Fibroblast of lung (primary cell): ENCODE measurements at regions not wholly inside any gene's neighbourhood (a gene's known extent, or its start where the extent isn't known, plus 50 kb on each side); places are given as distances from the start of the nearest gene placed in this dataset.

Experiments used
- DNase-seq, 2 donors: peaks; one replicate each; pipeline versions ENCODE4 v3.0.0 to v3.0.0-alpha.2; 2010; ENCODE audit warnings: low read depth in 2 of 2
- H2AFZ ChIP-seq: 2 replicates; pipeline ENCODE4 v1.5.1; 2012; ENCODE audit warnings: low read length, control low read depth, inconsistent platforms
- H3K27ac ChIP-seq: 2 replicates; pipeline ENCODE4 v1.5.1; 2011; ENCODE audit warnings: low read length, control low read depth; ENCODE audit not compliant: insufficient read depth
- H3K27me3 ChIP-seq: 2 replicates; pipeline ENCODE4 v1.5.1; 2011; ENCODE audit warnings: mild to moderate bottlenecking, low read length; ENCODE audit not compliant: control insufficient read depth, insufficient read depth
- H3K36me3 ChIP-seq: 2 replicates; pipeline ENCODE4 v1.5.1; 2011; ENCODE audit warnings: low read length; ENCODE audit not compliant: control insufficient read depth, insufficient read depth
- H3K4me1 ChIP-seq: 2 replicates; pipeline ENCODE4 v1.5.1; 2011; ENCODE audit warnings: low read length; ENCODE audit not compliant: control insufficient read depth, insufficient read depth; ENCODE audit errors: extremely low read depth
- H3K4me2 ChIP-seq: 2 replicates; pipeline ENCODE4 v1.5.1; 2011; ENCODE audit warnings: low read length, control low read depth; ENCODE audit not compliant: insufficient read depth; ENCODE audit errors: extremely low read depth
- H3K4me3 ChIP-seq, 4 experiments: fragments of 200-600 bp in 1 of 4; sonication (generic) in 1 of 4; replicated peaks in 1 of 4; 2 replicates each; pipeline ENCODE4 v1.5.1; 2011 to 2016; ENCODE audit warnings: low read length in 4 of 4, low read depth in 3 of 4, mild to moderate bottlenecking in 3 of 4, control low read depth in 2 of 4, inconsistent platforms in 1 of 4, mixed read lengths in 1 of 4; ENCODE audit not compliant: insufficient read depth in 1 of 4; ENCODE audit errors: control extremely low read depth in 1 of 4
- H3K79me2 ChIP-seq: 2 replicates; pipeline ENCODE4 v1.5.1; 2012; ENCODE audit warnings: mild to moderate bottlenecking, low read length, inconsistent platforms; ENCODE audit not compliant: control insufficient read depth, insufficient read depth
- H3K9ac ChIP-seq: 2 replicates; pipeline ENCODE4 v1.5.1; 2011; ENCODE audit warnings: mild to moderate bottlenecking, low read length, control low read depth; ENCODE audit not compliant: insufficient read depth
- H3K9me3 ChIP-seq: 2 replicates; pipeline ENCODE4 v1.5.1; 2012; ENCODE audit warnings: low read depth, low read length; ENCODE audit not compliant: control insufficient read depth, insufficient read depth
- H4K20me1 ChIP-seq: 2 replicates; pipeline ENCODE4 v1.5.1; 2011; ENCODE audit warnings: low read length; ENCODE audit not compliant: control insufficient read depth, insufficient read depth; ENCODE audit errors: extremely low read depth
- CTCF ChIP-seq, 2 donors: IDR thresholded peaks in 1 of 2; conservative IDR thresholded peaks in 1 of 2; 1 replicate in 1 of 2; 2 replicates in 1 of 2; pipeline ENCODE4 v1.5.1; 2011 to 2012; ENCODE audit warnings: low read length in 2 of 2, control low read depth in 1 of 2, inconsistent platforms in 1 of 2, low read depth in 1 of 2, mild to moderate bottlenecking in 1 of 2
- EZH2 ChIP-seq: IDR thresholded peaks from 2 replicates; pipeline ENCODE4 v1.5.1; 2012; ENCODE audit warnings: low read length, control low read depth, mild to moderate bottlenecking; ENCODE audit errors: missing control alignments

GRCh38 chr21:19402870-19403269 is 999.3 kb upstream of the TMPRSS15 start:
- Histone ChIP-seq H2AFZ (no peak overlapping the region), H3K79me2 (no peaks in the 10 kb centered on the region), H3K27ac (no peak overlapping the region), H4K20me1 (no peaks in the 10 kb centered on the region), H3K4me1 (no peaks in the 10 kb centered on the region), H3K27me3 (no peaks in the 10 kb centered on the region), H3K9ac (no peak overlapping the region), H3K4me2 (no peak overlapping the region), H3K36me3 (no peaks in the 10 kb centered on the region), H3K4me3 (no peak overlapping the region), H3K9me3 (no peaks in the 10 kb centered on the region)
- TF ChIP-seq EZH2 (no peak), CTCF (conservative IDR thresholded peaks at IDR 0.05 in 1 of 2, IDR thresholded peaks at IDR 0.05 in 1 of 2; ENCODE audit: low read depth in 1 of 2, low read length in 2 of 2) (no peak)
- DNase-seq, result no peak

- no peaks in the 10 kb centered on the region for H3K27me3 ChIP-seq
- no peak overlapping the region for H3K4me2 ChIP-seq
- no peak overlapping the region for H3K9ac ChIP-seq
- no peak overlapping the region for H3K4me3 ChIP-seq
- H3K4me1 ChIP-seq, result no peaks in the 10 kb centered on the region
- H3K27ac ChIP-seq, result no peak overlapping the region
- H3K79me2 ChIP-seq, result no peaks in the 10 kb centered on the region
- H3K36me3 ChIP-seq, result no peaks in the 10 kb centered on the region
- H2AFZ ChIP-seq, result no peak overlapping the region
- H4K20me1 ChIP-seq, result no peaks in the 10 kb centered on the region
- no peaks in the 10 kb centered on the region for H3K9me3 ChIP-seq
- DNase-seq, result no peak
- TF ChIP-seq CTCF (conservative IDR thresholded peaks at IDR 0.05 in 1 of 2, IDR thresholded peaks at IDR 0.05 in 1 of 2; ENCODE audit: low read depth in 1 of 2, low read length in 2 of 2), result no peak
- no peak for TF ChIP-seq EZH2
These were observed 1001.7 kb upstream of the TMPRSS15 start for GRCh38 chr21:19405326-19405725.

- Histone ChIP-seq H3K27me3 (no peaks in the 10 kb centered on the region), H3K4me2 (no peak overlapping the region), H3K79me2 (no peaks in the 10 kb centered on the region), H3K27ac (no peak overlapping the region), H3K4me1 (no peaks in the 10 kb centered on the region), H3K9ac (no peak overlapping the region), H3K4me3 (no peak overlapping the region), H2AFZ (no peak overlapping the region), H3K36me3 (no peaks in the 10 kb centered on the region), H3K9me3 (no peaks in the 10 kb centered on the region), H4K20me1 (no peaks in the 10 kb centered on the region)
- TF ChIP-seq CTCF (conservative IDR thresholded peaks at IDR 0.05 in 1 of 2, IDR thresholded peaks at IDR 0.05 in 1 of 2; ENCODE audit: low read depth in 1 of 2, low read length in 2 of 2) (no peak), EZH2 (no peak)
- no peak for DNase-seq
These were observed 1017.0 kb upstream of the TMPRSS15 start for GRCh38 chr21:19420565-19420964.
